Amniotic epithelial cell (primary cell): ENCODE measurements at regions not wholly inside any gene's neighbourhood (a gene's known extent, or its start where the extent isn't known, plus 50 kb on each side); places are given as distances from the start of the nearest gene placed in this dataset.
A peak's percentile ranks its signal among the peaks of the same experiment; 100 is the strongest.

ENCODE experiments used
- DNase-seq: peaks from one replicate; pipeline ENCODE4 v3.0.0-alpha.2; 2010; ENCODE audit warnings: low read depth

- DNase-seq: no peak
Observed at GRCh38 chr10:8487346-8487745, 432.9 kb downstream of the GATA3 start.

GRCh38 chr10:8489232-8489631, 434.7 kb downstream of the GATA3 start:
- no peak for DNase-seq

DNA sequence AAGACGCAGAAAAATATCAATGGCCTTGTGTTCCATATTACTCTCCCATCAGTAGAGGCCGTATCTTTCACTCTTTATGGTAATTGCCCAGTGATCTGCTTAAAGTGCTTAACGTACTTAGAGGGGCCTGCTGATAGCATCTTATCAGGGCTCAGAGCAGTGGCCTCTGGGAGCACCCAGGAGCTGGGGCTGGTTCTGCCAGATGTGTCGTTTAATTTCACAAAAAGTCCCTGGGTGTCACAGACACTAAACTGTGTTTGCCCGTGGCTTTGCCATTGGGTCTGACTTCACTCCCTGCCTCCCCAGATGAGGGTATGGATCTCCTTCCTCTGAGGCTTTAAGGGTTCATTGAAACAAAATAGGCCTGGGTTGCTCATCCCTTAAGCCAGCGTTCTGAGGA, 435.3 kb downstream of the GATA3 start:
- no peak for DNase-seq

- no peak for DNase-seq
Observed at GRCh38 chr10:8498290-8498689, 443.8 kb downstream of the GATA3 start.

GRCh38 chr10:8498881-8499280, 444.4 kb downstream of the GATA3 start:
- peak; percentile 56 for DNase-seq

GRCh38 chr10:8499312-8499711, 444.8 kb downstream of the GATA3 start:
- no peak for DNase-seq

DNA sequence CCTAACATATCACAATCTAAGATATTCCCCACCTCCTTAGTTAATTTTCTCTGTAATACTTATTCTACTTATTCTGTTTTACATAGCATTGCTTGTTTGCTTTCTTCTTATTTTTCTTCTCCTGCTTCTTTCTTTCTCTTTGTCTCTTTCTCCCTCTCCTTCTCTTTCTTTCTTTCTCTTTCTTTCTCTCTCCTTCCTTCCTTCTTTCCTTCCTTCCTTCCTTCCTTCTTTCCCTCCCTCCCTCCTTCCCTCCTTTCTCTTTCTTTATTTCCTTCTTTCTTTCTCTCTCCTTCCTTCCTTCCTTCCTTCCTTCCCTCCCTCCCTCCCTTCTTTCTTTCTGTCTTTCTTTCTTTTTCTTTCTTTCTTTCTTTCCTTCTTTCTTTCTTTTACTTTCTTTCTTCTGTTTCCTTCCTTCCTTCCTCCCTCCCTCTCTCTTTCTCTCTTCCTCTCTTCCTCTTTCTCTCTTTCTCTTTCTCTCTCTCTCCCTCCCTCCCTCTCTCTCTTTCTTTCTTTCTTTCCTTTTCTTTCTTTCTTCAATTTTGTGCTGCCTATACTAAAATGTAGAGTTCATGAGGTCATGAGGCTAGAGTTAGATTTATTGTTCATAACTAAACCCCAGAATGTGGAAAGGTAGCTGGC, 445.4 kb downstream of the GATA3 start:
- DNase-seq: no peak

DNA sequence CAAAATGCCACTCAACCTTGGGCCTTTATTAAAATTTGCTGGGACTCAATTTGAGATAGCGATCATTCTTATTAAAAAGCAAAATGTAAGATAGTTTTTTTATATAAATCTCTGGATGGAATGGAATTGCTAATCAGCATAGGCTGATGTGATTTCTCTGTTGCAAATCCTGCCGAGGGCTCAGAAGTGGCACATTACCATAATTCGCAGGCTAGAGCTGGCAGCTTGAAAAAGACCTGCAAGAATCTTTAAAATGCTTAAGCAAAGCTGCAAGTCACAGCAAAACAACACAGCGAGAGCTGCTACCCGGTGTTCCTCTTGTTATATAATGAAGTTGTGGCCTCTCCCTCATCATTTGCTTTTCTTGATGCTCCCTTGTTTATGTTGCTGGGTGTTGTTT, 448.1 kb downstream of the GATA3 start:
- no peak for DNase-seq

- DNase-seq: no peak
Observed at GRCh38 chr10:8504499-8504898, 450.0 kb downstream of the GATA3 start.

DNA sequence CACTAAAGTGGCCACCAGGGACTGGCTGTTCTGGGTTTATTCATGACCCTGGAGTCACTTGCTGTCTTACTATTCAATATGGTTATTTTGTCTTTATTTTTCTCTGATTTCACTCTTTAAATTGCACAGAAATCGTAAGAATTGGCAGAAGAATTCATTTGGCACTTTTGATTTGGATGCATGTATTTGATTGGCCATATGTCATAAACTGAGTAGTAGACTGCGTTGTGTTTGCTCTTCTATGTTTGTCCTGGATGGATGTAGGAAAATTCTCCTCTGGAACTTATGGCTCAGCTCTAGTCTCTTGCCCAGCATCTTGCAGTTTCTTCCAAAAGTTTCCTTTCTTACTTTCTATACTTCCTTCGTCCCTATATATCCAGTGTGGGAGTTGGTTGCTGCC, 452.7 kb downstream of the GATA3 start:
- DNase-seq: no peak

GRCh38 chr10:8508882-8509281, 454.4 kb downstream of the GATA3 start:
- no peak for DNase-seq

DNA sequence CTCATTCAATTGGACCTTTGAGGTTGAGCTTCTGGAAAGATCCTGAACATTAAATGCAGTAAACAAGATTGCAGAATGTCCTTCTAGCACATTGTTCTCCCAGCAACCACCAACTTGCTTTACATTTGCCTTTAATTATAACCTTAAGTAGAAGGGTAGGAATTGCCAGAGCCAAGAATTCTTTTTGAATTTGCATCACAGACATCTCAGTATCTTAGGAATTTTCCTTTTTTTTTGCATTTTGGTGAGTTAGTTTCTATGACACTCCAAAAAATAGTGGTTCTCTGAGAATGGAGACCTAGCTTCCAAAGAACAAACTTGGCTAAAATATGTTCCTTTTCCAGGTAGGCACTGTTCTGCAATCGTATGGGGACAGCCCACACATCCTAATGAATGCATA, 456.0 kb downstream of the GATA3 start:
- peak; percentile 48 for DNase-seq

DNA sequence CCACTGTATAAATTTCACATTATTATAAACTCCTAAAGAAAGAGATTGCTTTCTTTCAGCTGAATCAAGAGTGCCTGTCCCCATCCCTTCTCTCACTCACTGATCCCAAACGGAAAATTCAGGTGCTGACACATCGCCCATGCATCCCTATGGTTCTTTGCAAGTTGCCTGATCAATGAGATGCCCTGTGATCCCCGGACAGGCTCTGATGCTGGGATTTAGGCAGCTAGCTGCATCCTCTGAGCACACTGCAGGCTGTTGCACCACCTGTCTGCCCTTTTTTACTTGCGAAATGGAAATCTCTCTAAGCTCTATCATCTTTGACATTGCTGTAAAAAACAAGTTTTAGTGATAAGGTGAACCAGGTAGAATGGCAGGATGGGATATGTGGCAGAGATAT, 456.5 kb downstream of the GATA3 start:
- DNase-seq: no peak

- no peak for DNase-seq
Observed at GRCh38 chr10:8513155-8514147, 459.0 kb downstream of the GATA3 start.

DNA sequence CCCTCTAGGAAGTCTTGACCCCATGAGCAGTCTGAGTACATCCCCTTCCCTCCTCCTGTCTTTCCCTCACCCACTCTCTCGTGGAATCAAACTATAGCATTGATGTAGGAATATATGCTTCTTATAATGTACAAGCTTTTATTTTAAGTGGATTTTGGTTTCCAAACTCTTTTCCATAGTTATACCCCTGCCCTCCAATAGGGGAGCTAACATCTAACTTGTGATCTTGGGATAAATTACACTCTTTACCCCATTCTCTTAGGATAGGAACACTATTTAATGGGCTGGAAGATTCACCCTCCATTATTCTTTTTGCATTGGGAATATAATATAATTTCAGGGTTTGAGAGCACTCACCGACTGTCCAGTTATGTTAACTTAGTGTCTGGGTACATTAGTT, 465.9 kb downstream of the GATA3 start:
- no peak for DNase-seq

- no peak for DNase-seq
Observed at GRCh38 chr10:8527773-8528172, 473.3 kb downstream of the GATA3 start.

- DNase-seq: no peak
Observed at GRCh38 chr10:8531116-8531515, 476.6 kb downstream of the GATA3 start.

- DNase-seq: no peak
Observed at GRCh38 chr10:8532647-8533046, 478.2 kb downstream of the GATA3 start.

GRCh38 chr10:8533462-8533861, 479.0 kb downstream of the GATA3 start:
- DNase-seq: no peak

DNA sequence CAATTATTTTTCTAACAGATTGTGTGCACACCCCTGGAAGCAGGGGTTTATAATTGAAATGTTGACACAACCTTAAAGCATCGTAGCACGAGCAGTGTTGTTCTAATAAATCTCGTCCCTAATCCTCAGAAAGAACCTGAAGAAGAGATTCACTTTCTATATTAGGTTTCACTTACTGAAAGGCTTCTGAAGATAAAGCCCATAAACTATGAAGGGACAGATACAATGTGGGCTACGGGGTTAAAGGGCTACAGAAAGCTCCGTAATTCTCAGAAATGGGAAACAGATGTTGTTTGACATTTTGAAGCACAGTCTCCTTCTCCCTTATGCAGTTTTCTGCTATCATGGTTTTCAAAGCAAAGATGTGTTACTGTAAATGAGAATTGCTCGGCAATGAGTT, 479.6 kb downstream of the GATA3 start:
- no peak for DNase-seq

GRCh38 chr10:8534891-8535290, 480.4 kb downstream of the GATA3 start:
- DNase-seq: no peak

- DNase-seq: peak; percentile 46
Observed at GRCh38 chr10:8539056-8539455, 484.6 kb downstream of the GATA3 start.

DNA sequence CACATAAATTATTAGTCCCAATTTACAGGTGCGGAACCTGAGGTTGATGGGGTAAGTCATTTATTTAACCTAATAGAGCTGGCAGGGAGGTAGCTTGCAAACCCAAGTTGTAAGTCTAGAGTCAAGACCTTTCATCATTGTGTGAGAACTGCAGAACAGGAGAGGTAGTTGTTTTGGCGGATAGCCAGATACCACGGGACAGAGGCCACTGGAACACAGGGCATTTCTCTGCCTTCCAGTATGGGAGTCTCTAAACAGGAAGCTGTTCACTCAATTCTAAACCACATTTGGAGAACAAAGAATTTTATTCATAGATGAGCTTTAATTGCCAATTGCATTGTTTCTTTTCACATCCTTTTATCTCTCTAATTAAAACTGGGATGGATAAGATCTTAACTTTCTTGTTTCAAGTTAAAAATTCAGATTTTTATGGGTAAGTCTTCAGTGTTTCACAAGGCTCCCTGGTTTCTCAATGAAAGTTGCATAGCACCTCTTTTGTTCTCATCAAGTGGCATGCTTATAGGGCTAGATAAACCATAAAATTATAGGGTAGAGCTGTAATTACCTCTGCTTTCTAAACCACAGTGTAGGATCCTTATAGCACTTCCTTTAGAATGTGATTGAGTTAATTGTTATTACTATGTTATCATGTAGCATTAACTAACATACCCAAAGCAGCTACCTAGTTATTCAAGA, 489.0 kb downstream of the GATA3 start:
- DNase-seq: peak; percentile 3
